HepG2 (cell line): ENCODE measurements at regions not wholly inside any gene's neighbourhood (a gene's known extent, or its start where the extent isn't known, plus 50 kb on each side); places are given as distances from the start of the nearest gene placed in this dataset.

Source experiments
- ATF7 ChIP-seq, 2 experiments: fragments of 450-650 bp in 1 of 2; sonication (generic) in 1 of 2; formaldehyde crosslinking in 1 of 2; IDR thresholded peaks; 2 replicates each; pipeline versions ENCODE4 v1.4.0 to v1.6.1; 2016 to 2020; ENCODE audit warnings: antibody characterized with exemption in 1 of 2, mild to moderate bottlenecking in 1 of 2, missing genetic modification reagents in 1 of 2
- CC2D1A ChIP-seq: sonication (generic); formaldehyde crosslinking; IDR thresholded peaks from 2 replicates; pipeline ENCODE4 v1.8.1; 2023; ENCODE audit warnings: mild to moderate bottlenecking, missing genetic modification reagents
- KAT2B ChIP-seq: fragments of 150-350 bp; IDR thresholded peaks from 2 replicates; pipeline ENCODE4 v1.6.1; 2014; ENCODE audit warnings: low read depth, low read length, borderline replicate concordance
- KIAA2018 ChIP-seq: sonication (generic); formaldehyde crosslinking; IDR thresholded peaks from 2 replicates; pipeline ENCODE4 v1.5.0; 2020; ENCODE audit warnings: mild to moderate bottlenecking, missing genetic modification reagents, borderline replicate concordance
- NFIC ChIP-seq: IDR thresholded peaks from 2 replicates; pipeline ENCODE4 v1.6.1; 2012; ENCODE audit warnings: mild to moderate bottlenecking, low read length, inconsistent platforms

- TF ChIP-seq KIAA2018 (CRISPR knock-in tag) (no peak), KAT2B (no peak), CC2D1A (CRISPR knock-in tag) (no peak), ATF7 (IDR thresholded peaks at IDR 0.05) (no peak), ATF7 (CRISPR knock-in tag; IDR thresholded peaks at IDR 0.05) (no peak), NFIC (no peak)
These were observed 200.0 kb upstream of the CFAP20DC start (continued) for GRCh38 chr3:59249698-59250361.
